Activated CD8-positive, alpha-beta T cell treated with anti-CD3 and anti-CD28 coated beads for 36 hours (primary cell): ENCODE measurements at regions not wholly inside any gene's neighbourhood (a gene's known extent, or its start where the extent isn't known, plus 50 kb on each side); places are given as distances from the start of the nearest gene placed in this dataset.

Experiments
- ATAC-seq: fragments of 200-7000 bp; cut with Tn5 transposase; one replicate; pipeline ENCODE4 v1.10.0; 2021; ENCODE audit warnings: mild to moderate bottlenecking, moderate library complexity
- CTCF ChIA-PET: fragments of 350-600 bp; sonication (Branson Sonifier 250); formaldehyde crosslinking; loops from one replicate; lab custom pipeline; 2021; ENCODE audit warnings: antibody characterized with exemption; lab: Charles Lee
- POLR2A ChIA-PET: fragments of 350-600 bp; sonication (Branson Sonifier 250); formaldehyde crosslinking; loops from one replicate; lab custom pipeline; 2021; ENCODE audit warnings: antibody characterized with exemption; lab: Charles Lee
- DNase-seq: peaks from one replicate; pipeline ENCODE4 v3.0.0-alpha.2; 2020
- H3K27ac Mint-ChIP-seq: one replicate; pipeline ENCODE4 v1.8.0; 2021; ENCODE audit warnings: mild to moderate bottlenecking, mixed read lengths
- H3K27me3 Mint-ChIP-seq: one replicate; pipeline ENCODE4 v1.8.0; 2021; ENCODE audit warnings: mixed read lengths
- H3K36me3 Mint-ChIP-seq: one replicate; pipeline ENCODE4 v1.8.0; 2021; ENCODE audit warnings: low read depth, mixed read lengths
- H3K4me1 Mint-ChIP-seq: one replicate; pipeline ENCODE4 v1.8.0; 2021; ENCODE audit warnings: low read depth, mixed read lengths
- H3K4me3 Mint-ChIP-seq: one replicate; pipeline ENCODE4 v1.8.0; 2021; ENCODE audit warnings: mild to moderate bottlenecking, moderate library complexity, mixed read lengths
- H3K9me3 Mint-ChIP-seq: one replicate; pipeline ENCODE4 v1.8.0; 2021; ENCODE audit warnings: mixed read lengths
- CTCF ChIP-seq: fragments of 200-600 bp; IDR thresholded peaks from one replicate; pipeline ENCODE4 v1.8.0; 2022; ENCODE audit warnings: antibody characterized with exemption, mild to moderate bottlenecking
- intact Hi-C: fragments of 100-400 bp; cut with micrococcal nuclease; formaldehyde crosslinking; loops from one replicate; pipeline ENCODE4 v1.10.0; 2022

DNA sequence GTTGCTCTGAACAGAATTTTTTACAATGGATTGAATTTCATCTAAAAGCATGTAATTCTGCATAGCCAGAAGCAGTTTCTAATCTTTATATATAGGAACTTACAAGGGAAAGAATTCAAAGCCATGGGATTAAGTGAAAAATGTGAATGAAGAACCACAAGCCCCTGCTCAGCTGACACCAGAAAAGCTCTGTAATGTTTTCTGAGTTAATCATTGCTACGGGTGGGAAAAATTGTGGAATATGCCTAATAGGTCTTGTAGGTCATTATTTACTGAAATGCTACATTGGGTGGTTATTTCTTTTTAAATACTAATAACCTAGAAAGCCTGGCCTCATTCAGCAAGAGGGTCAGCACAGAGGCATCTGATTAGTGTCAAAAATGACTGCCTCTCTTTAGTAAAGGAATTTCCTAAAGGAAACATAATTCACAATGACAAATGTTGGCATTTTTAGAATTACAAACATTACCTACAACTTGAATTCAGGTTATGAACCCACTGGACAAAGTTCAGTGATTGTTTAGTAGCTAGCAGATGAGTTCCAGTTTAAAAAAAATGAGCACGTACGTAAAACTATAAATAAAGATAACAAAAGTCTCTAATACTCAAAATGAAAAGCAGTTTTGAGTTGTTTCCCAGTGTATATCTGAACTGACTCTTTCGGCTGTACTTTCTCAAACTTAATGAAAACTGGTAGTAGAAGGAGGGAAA, 75.3 kb downstream of the BMP4 start:
- ATAC-seq, result no peak
- Mint-ChIP-seq H3K9me3 (no peaks in the 10 kb centered on the region), H3K27ac (no peak overlapping the region), H3K27me3 (no peaks in the 10 kb centered on the region), H3K36me3 (no peaks in the 10 kb centered on the region), H3K4me3 (no peak overlapping the region), H3K4me1 (no peaks in the 10 kb centered on the region)
- intact Hi-C loops, result no loop called here
- ChIA-PET CTCF (no interaction called here), POLR2A (no interaction called here)
- TF ChIP-seq CTCF, result no peak
- no peak for DNase-seq

DNA sequence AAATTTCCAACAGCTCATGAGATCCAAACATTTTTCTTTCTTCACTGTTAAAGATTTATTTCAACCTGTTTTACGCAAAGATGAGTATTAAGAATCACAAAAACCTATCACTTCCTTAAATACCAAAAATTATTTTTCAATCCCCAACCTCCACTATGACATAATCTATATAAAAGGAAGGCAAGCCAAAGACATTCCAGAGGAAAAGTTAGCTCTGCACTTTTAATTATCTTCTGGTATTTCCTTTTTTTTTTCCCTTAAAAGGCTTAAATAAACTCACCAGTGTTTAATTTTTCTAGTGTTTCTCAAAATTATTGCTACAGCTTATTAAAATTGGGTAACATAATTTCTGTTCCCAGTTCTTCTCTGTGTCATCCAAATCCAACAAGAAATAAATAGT, 75.9 kb downstream of the BMP4 start:
- DNase-seq (no peak), ATAC-seq (no peak)
- Mint-ChIP-seq H3K9me3 (no peaks in the 10 kb centered on the region), H3K27ac (no peak overlapping the region), H3K4me3 (no peak overlapping the region), H3K36me3 (no peaks in the 10 kb centered on the region), H3K27me3 (no peaks in the 10 kb centered on the region), H3K4me1 (no peaks in the 10 kb centered on the region)
- intact Hi-C loops, result no loop called here
- CTCF ChIA-PET, result no interaction called here
- no peak for TF ChIP-seq CTCF
- POLR2A ChIA-PET, result no interaction called here

- H3K27ac Mint-ChIP-seq, result no peak overlapping the region
- no peaks in the 10 kb centered on the region for H3K9me3 Mint-ChIP-seq
- POLR2A ChIA-PET, result no interaction called here
- no peaks in the 10 kb centered on the region for H3K27me3 Mint-ChIP-seq
- ATAC-seq (no peak), DNase-seq (no peak)
- TF ChIP-seq CTCF, result no peak
- intact Hi-C loops, result no loop called here
- H3K4me3 Mint-ChIP-seq, result no peak overlapping the region
- CTCF ChIA-PET, result no interaction called here
- no peaks in the 10 kb centered on the region for H3K4me1 Mint-ChIP-seq
- H3K36me3 Mint-ChIP-seq, result no peaks in the 10 kb centered on the region
Measured at GRCh38 chr14:53879747-53880146, 76.9 kb downstream of the BMP4 start.

- no peak for TF ChIP-seq CTCF
- Mint-ChIP-seq H3K27ac (no peak overlapping the region), H3K4me1 (no peaks in the 10 kb centered on the region), H3K27me3 (no peaks in the 10 kb centered on the region), H3K9me3 (no peaks in the 10 kb centered on the region), H3K4me3 (no peak overlapping the region), H3K36me3 (no peaks in the 10 kb centered on the region)
- DNase-seq (no peak), ATAC-seq (no peak)
- ChIA-PET CTCF (no interaction called here), POLR2A (no interaction called here)
- intact Hi-C loops, result no loop called here
Measured at GRCh38 chr14:53879022-53879686, 77.5 kb downstream of the BMP4 start.

GRCh38 chr14:53875324-53875897, 81.2 kb downstream of the BMP4 start:
- ATAC-seq (no peak), DNase-seq (no peak)
- Mint-ChIP-seq H3K27me3 (no peaks in the 10 kb centered on the region), H3K4me3 (no peak overlapping the region), H3K9me3 (no peaks in the 10 kb centered on the region), H3K36me3 (no peaks in the 10 kb centered on the region), H3K4me1 (no peaks in the 10 kb centered on the region), H3K27ac (no peak overlapping the region)
- POLR2A ChIA-PET, result no interaction called here
- TF ChIP-seq CTCF, result no peak
- CTCF ChIA-PET, result no interaction called here
- intact Hi-C loops, result no loop called here
